ENCODE measurements at regions not wholly inside any gene's neighbourhood (a gene's known extent, or its start where the extent isn't known, plus 50 kb on each side); places are given as distances from the start of the nearest gene placed in this dataset.

- no peak for TF ChIP-seq NFE2L2 (IDR thresholded peaks at IDR 0.05; ENCODE audit: low read depth, low read length)
- TF ChIP-seq CTCF (conservative IDR thresholded peaks at IDR 0.05; ENCODE audit: low read depth, low read length), result no peak
- TF ChIP-seq SMC3 (IDR thresholded peaks at IDR 0.05; ENCODE audit: low read depth, low read length), result no peak
- TF ChIP-seq POLR2A (IDR thresholded peaks at IDR 0.05; ENCODE audit: low read depth, low read length), result no peak
- TF ChIP-seq FOS (IDR thresholded peaks at IDR 0.05; ENCODE audit: low read depth, low read length), result no peak
- TF ChIP-seq MAFK (IDR thresholded peaks at IDR 0.05; ENCODE audit: low read depth, low read length), result no peak
- TF ChIP-seq BHLHE40 (IDR thresholded peaks at IDR 0.05; ENCODE audit: low read depth, low read length), result no peak
- no peak for TF ChIP-seq RAD21 (IDR thresholded peaks at IDR 0.05; ENCODE audit: low read length)
- TF ChIP-seq USF2 (IDR thresholded peaks at IDR 0.05; ENCODE audit: low read depth, low read length), result no peak
- TF ChIP-seq MAZ (IDR thresholded peaks at IDR 0.05; ENCODE audit: borderline replicate concordance, low read depth, low read length), result no peak
- no peak for TF ChIP-seq CHD1 (IDR thresholded peaks at IDR 0.05; ENCODE audit: low read depth, low read length)
- TF ChIP-seq MXI1 (IDR thresholded peaks at IDR 0.05; ENCODE audit: borderline replicate concordance, low read depth, low read length), result no peak
- no peak for TF ChIP-seq CEBPB (IDR thresholded peaks at IDR 0.05; ENCODE audit: low read depth, low read length)
- WGBS, 2 experiments (ENCODE audit: extremely low coverage in 2 of 2, insufficient read length in 1 of 2), result no CpG with 5 or more reads among the region's 1 CpG
- Histone ChIP-seq H3K18ac (ENCODE audit: low read depth, low read length) (no peak overlapping the region), H3K14ac (replicated peaks; ENCODE audit: low read depth, low read length) (no peak overlapping the region), H3K4me3 (ENCODE audit: insufficient read depth, low read depth, low read length) (no peak overlapping the region), H3K4me1 (ENCODE audit: control insufficient read depth, insufficient read depth, low read length) (no peaks in the 10 kb centered on the region), H3K27ac (ENCODE audit: insufficient read depth, low read length) (no peak overlapping the region), H3K56ac (ENCODE audit: extremely low read depth, insufficient read depth, low read length) (no peak overlapping the region), H2BK20ac (ENCODE audit: low read depth, low read length) (no peak overlapping the region), H4K5ac (ENCODE audit: low read depth, low read length) (no peak overlapping the region), H4K20me1 (ENCODE audit: insufficient read depth, low read length) (no peaks in the 10 kb centered on the region), H2AFZ (replicated peaks; ENCODE audit: low read length, poor library complexity) (no peak overlapping the region), H3K4ac (ENCODE audit: low read depth, low read length) (no peak overlapping the region), H2BK5ac (ENCODE audit: low read depth, low read length, poor library complexity, severe bottlenecking) (no peak overlapping the region), H3K9ac (ENCODE audit: low read depth, low read length) (no peak overlapping the region), H2AK9ac (replicated peaks; ENCODE audit: low read depth, low read length, poor library complexity) (no peak overlapping the region), H2BK120ac (ENCODE audit: low read depth, low read length) (no peak overlapping the region), H3K4me2 (ENCODE audit: low read depth, low read length) (no peak overlapping the region), H4K91ac (ENCODE audit: insufficient read depth, low read depth, low read length) (no peak overlapping the region), H4K8ac (ENCODE audit: low read depth in 2 of 2, low read length in 2 of 2) (no peak overlapping the region), H3K9me3 (ENCODE audit: control insufficient read depth, insufficient read depth, low read length) (peaks cover 3% of the 10 kb centered on the region; the same call in 1 of the 2 replicates), H3K36me3 (ENCODE audit: control insufficient read depth, insufficient read depth, low read length) (no peaks in the 10 kb centered on the region), H3K9me1 (ENCODE audit: insufficient read depth, low read length) (no peaks in the 10 kb centered on the region), H3K79me1 (ENCODE audit: low read depth in 1 of 2, low read length in 2 of 2) (no peaks in the 10 kb centered on the region), H2AK5ac (ENCODE audit: low read depth, low read length) (no peak overlapping the region), H3K27me3 (ENCODE audit: control insufficient read depth, insufficient read depth, low read length) (no peaks in the 10 kb centered on the region), H2BK15ac (ENCODE audit: low read depth, low read length) (no peak overlapping the region), H3K23ac (ENCODE audit: low read depth, low read length) (no peak overlapping the region)
- no TSS peak for BruUV-seq (replicated peaks)
- ATAC-seq (ENCODE audit: low read depth) (no peak), DNase-seq (no peak)
- dilution Hi-C loops (cut with HindIII; ENCODE audit: low sequenced_read_pairs, unreplicated experiment) (no loop called here), intact Hi-C loops (cut with micrococcal nuclease) (no loop called here), in situ Hi-C loops (cut with MboI; ENCODE audit: low sequenced_read_pairs) (no loop called here)
- CTCF ChIA-PET, result no interaction called here
- POLR2A ChIA-PET (ENCODE audit: unreplicated experiment), result no interaction called here
These were observed 152.6 kb upstream of the HDDC2 start for GRCh38 chr6:125454351-125454750.
